Astrocyte (in vitro differentiated cells and primary cell): ENCODE measurements at regions not wholly inside any gene's neighbourhood (a gene's known extent, or its start where the extent isn't known, plus 50 kb on each side); places are given as distances from the start of the nearest gene placed in this dataset.
A peak's percentile ranks its signal among the peaks of the same experiment; 100 is the strongest.

Source experiments
- DNase-seq: peaks from one replicate; pipeline ENCODE4 v3.0.0-alpha.2; 2010; ENCODE audit warnings: low read depth
- FAIRE-seq: peaks from 2 replicates; lab custom pipeline; 2011; peaks lifted over from hg19 to GRCh38; lab: Jason Lieb, UNC
- H2AFZ ChIP-seq: 2 replicates; pipeline ENCODE4 v1.6.0; 2012; ENCODE audit warnings: low read depth, low read length, inconsistent platforms
- H3K27ac ChIP-seq: 2 replicates; pipeline ENCODE4 v1.5.1; 2011; ENCODE audit warnings: low read depth, low read length, inconsistent platforms
- H3K27me3 ChIP-seq: 2 replicates; pipeline ENCODE4 v1.6.0; 2011; ENCODE audit warnings: low read length, inconsistent platforms; ENCODE audit not compliant: insufficient read depth
- H3K36me3 ChIP-seq: 2 replicates; pipeline ENCODE4 v1.5.1; 2011; ENCODE audit warnings: low read length, inconsistent platforms; ENCODE audit not compliant: insufficient read depth
- H3K4me1 ChIP-seq: 2 replicates; pipeline ENCODE4 v1.5.1; 2011; ENCODE audit warnings: low read length, inconsistent platforms; ENCODE audit not compliant: insufficient read depth
- H3K4me2 ChIP-seq: 2 replicates; pipeline ENCODE4 v1.6.0; 2012; ENCODE audit warnings: low read length, inconsistent platforms
- H3K4me3 ChIP-seq: 2 replicates; pipeline ENCODE4 v1.5.1; 2011; ENCODE audit warnings: low read depth, mild to moderate bottlenecking, low read length, inconsistent platforms; ENCODE audit not compliant: insufficient read depth
- H3K79me2 ChIP-seq: 2 replicates; pipeline ENCODE4 v1.6.0; 2012; ENCODE audit warnings: mild to moderate bottlenecking, low read length, inconsistent platforms; ENCODE audit not compliant: insufficient read depth
- H3K9ac ChIP-seq: 2 replicates; pipeline ENCODE4 v1.6.0; 2012; ENCODE audit warnings: mild to moderate bottlenecking, low read length, inconsistent platforms
- H3K9me3 ChIP-seq: 2 replicates; pipeline ENCODE4 v1.5.1; 2012; ENCODE audit warnings: low read depth, mild to moderate bottlenecking, low read length, inconsistent platforms; ENCODE audit not compliant: insufficient read depth
- H4K20me1 ChIP-seq: 2 replicates; pipeline ENCODE4 v1.6.0; 2012; ENCODE audit warnings: low read length, inconsistent platforms; ENCODE audit not compliant: insufficient read depth
- H3K27ac Mint-ChIP-seq: one replicate; pipeline ENCODE4 v1.8.0; 2021; ENCODE audit warnings: mild to moderate bottlenecking, mixed read lengths; ENCODE audit not compliant: unreplicated experiment
- H3K27me3 Mint-ChIP-seq: one replicate; pipeline ENCODE4 v1.8.0; 2021; ENCODE audit warnings: low read depth, mixed read lengths; ENCODE audit not compliant: unreplicated experiment
- H3K36me3 Mint-ChIP-seq: one replicate; pipeline ENCODE4 v1.8.0; 2021; ENCODE audit warnings: low read depth, mixed read lengths; ENCODE audit not compliant: unreplicated experiment
- H3K4me1 Mint-ChIP-seq: one replicate; pipeline ENCODE4 v1.8.0; 2021; ENCODE audit warnings: low read depth, mixed read lengths; ENCODE audit not compliant: unreplicated experiment
- H3K4me3 Mint-ChIP-seq: one replicate; pipeline ENCODE4 v1.8.0; 2021; ENCODE audit warnings: mild to moderate bottlenecking, moderate library complexity, mixed read lengths; ENCODE audit not compliant: unreplicated experiment
- H3K9me3 Mint-ChIP-seq: one replicate; pipeline ENCODE4 v1.8.0; 2021; ENCODE audit warnings: mild to moderate bottlenecking, mixed read lengths; ENCODE audit not compliant: unreplicated experiment
- EZH2 ChIP-seq: IDR thresholded peaks from 2 replicates; pipeline ENCODE4 v1.6.1; 2012; ENCODE audit warnings: mild to moderate bottlenecking, low read length, inconsistent platforms; ENCODE audit not compliant: insufficient read depth
- TF ChIP-seq, protein P1 (sequence below): IDR thresholded peaks from 2 replicates; pipeline ENCODE4 v1.5.1; 2011; ENCODE audit warnings: low read depth, mild to moderate bottlenecking, inconsistent platforms, low read length, moderate library complexity; ENCODE audit not compliant: insufficient read depth

DNA sequence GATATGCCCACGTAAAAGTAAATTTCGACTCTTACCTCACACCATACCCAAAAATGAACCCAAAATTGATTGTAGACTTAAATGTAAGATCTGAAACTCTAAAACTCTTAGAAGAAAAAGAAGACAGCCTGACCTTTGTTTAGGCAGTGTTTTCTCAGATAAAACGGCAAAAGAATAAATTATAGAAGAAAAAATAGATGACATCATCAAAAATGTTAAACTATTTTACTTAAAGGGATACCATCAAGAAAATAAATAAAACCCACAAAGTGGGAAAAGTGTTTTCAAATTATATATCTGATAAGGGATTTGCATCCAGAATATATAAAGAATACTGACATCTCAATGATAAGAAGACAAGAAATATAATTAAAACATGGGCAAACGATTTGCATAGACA is 862.7 kb downstream of the DTWD2 start:
- no peaks in the 10 kb centered on the region for H3K79me2 ChIP-seq
- TF ChIP-seq, protein P1, sequence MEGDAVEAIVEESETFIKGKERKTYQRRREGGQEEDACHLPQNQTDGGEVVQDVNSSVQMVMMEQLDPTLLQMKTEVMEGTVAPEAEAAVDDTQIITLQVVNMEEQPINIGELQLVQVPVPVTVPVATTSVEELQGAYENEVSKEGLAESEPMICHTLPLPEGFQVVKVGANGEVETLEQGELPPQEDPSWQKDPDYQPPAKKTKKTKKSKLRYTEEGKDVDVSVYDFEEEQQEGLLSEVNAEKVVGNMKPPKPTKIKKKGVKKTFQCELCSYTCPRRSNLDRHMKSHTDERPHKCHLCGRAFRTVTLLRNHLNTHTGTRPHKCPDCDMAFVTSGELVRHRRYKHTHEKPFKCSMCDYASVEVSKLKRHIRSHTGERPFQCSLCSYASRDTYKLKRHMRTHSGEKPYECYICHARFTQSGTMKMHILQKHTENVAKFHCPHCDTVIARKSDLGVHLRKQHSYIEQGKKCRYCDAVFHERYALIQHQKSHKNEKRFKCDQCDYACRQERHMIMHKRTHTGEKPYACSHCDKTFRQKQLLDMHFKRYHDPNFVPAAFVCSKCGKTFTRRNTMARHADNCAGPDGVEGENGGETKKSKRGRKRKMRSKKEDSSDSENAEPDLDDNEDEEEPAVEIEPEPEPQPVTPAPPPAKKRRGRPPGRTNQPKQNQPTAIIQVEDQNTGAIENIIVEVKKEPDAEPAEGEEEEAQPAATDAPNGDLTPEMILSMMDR, result no peak
- TF ChIP-seq EZH2, result no peak

DNA sequence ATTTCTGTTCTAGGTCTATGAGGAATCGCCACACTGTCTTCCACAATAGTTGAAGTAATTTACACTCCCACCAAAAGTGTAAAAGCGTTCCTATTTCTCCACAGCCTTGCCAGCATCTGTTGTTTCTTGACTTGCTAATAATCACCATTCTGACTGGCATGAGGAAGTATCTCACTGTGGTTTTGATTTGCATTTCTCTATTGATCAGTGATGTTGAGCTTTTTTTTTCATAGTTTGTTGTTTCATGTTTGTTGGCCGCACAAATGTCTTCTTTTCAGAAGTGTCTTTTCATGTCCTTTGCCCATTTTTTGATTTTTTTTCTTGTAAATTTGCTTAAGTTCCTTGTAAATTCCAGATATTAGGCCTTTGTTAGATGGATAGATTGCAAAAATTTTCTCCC is 867.1 kb downstream of the DTWD2 start:
- no peaks in the 10 kb centered on the region for H3K4me1 ChIP-seq
- no peak overlapping the region for H3K27ac ChIP-seq
- H3K4me3 Mint-ChIP-seq, result no peak overlapping the region
- FAIRE-seq (no peak), DNase-seq (no peak)
- no peaks in the 10 kb centered on the region for H4K20me1 ChIP-seq
- no peaks in the 10 kb centered on the region for H3K36me3 ChIP-seq
- H3K4me1 Mint-ChIP-seq, result peaks cover 5% of the 10 kb centered on the region
- H3K9me3 ChIP-seq, result no peaks in the 10 kb centered on the region
- no peaks in the 10 kb centered on the region for H3K9me3 Mint-ChIP-seq
- H2AFZ ChIP-seq, result no peak overlapping the region
- H3K4me3 ChIP-seq, result no peak overlapping the region
- no peak overlapping the region for H3K9ac ChIP-seq
- H3K27me3 Mint-ChIP-seq, result no peaks in the 10 kb centered on the region
- H3K79me2 ChIP-seq, result no peaks in the 10 kb centered on the region
- no peaks in the 10 kb centered on the region for H3K36me3 Mint-ChIP-seq
- no peak overlapping the region for H3K4me2 ChIP-seq
- H3K27ac Mint-ChIP-seq, result no peak overlapping the region
- TF ChIP-seq EZH2, result no peak
- TF ChIP-seq, protein P1, result no peak
- no peaks in the 10 kb centered on the region for H3K27me3 ChIP-seq

More for the DNA sequence above, 862.7 kb downstream of the DTWD2 start:
- no peaks in the 10 kb centered on the region for H3K9me3 ChIP-seq
- Mint-ChIP-seq H3K9me3 (no peaks in the 10 kb centered on the region), H3K4me1 (peaks cover 8% of the 10 kb centered on the region), H3K36me3 (no peaks in the 10 kb centered on the region), H3K27me3 (no peaks in the 10 kb centered on the region), H3K4me3 (no peak overlapping the region), H3K27ac (no peak overlapping the region)
- no peaks in the 10 kb centered on the region for H3K4me1 ChIP-seq
- FAIRE-seq, result no peak
- H3K4me2 ChIP-seq, result no peak overlapping the region
- no peak overlapping the region for H3K27ac ChIP-seq
- H3K4me3 ChIP-seq, result no peak overlapping the region
- no peak for DNase-seq
- no peaks in the 10 kb centered on the region for H3K27me3 ChIP-seq
- H3K9ac ChIP-seq, result no peak overlapping the region
- H2AFZ ChIP-seq, result no peak overlapping the region
- no peaks in the 10 kb centered on the region for H4K20me1 ChIP-seq
- H3K36me3 ChIP-seq, result no peaks in the 10 kb centered on the region

DNA sequence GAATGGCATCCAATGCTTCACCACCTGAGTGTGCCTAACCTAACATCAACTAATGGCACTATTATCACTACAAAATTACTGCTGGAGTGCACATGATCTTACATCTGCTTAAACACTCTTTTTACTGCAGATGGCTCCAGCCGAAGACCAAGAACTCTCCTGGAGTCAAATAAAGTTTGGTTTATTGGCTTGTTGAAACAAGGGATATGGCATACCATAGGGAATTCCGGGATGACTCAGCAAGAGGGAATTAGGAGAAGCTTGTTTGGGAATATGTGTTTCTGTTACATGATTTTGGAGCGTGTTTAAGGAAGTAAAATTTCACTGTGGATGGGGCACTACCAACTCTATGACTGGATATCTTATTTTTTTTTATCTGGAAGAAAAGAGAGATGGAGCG is 872.6 kb downstream of the DTWD2 start:
- Histone ChIP-seq H3K4me3 (no peak overlapping the region), H3K79me2 (no peaks in the 10 kb centered on the region), H3K9me3 (no peaks in the 10 kb centered on the region), H3K4me1 (no peaks in the 10 kb centered on the region), H3K27me3 (no peaks in the 10 kb centered on the region), H3K27ac (no peak overlapping the region), H2AFZ (no peak overlapping the region), H3K9ac (no peak overlapping the region), H3K4me2 (no peak overlapping the region), H3K36me3 (no peaks in the 10 kb centered on the region), H4K20me1 (no peaks in the 10 kb centered on the region)
- Mint-ChIP-seq H3K9me3 (no peaks in the 10 kb centered on the region), H3K4me3 (no peak overlapping the region), H3K27me3 (no peaks in the 10 kb centered on the region), H3K36me3 (no peaks in the 10 kb centered on the region), H3K4me1 (peaks cover 2% of the 10 kb centered on the region), H3K27ac (no peak overlapping the region)
- DNase-seq (peak; percentile 3), FAIRE-seq (no peak)
- TF ChIP-seq, protein P1, result no peak
- TF ChIP-seq EZH2, result no peak
